Transverse colon (tissue), 4 donors: ENCODE measurements at regions not wholly inside any gene's neighbourhood (a gene's known extent, or its start where the extent isn't known, plus 50 kb on each side); places are given as distances from the start of the nearest gene placed in this dataset.

Experiments used
- DNase-seq: peaks from one replicate; pipeline ENCODE4 v3.0.0-alpha.2; 2019
- H3K27ac ChIP-seq, 4 donors: fragments of 200-600 bp; sonication (generic); 2 replicates each; pipeline ENCODE4 v1.5.1; 2016 to 2018; ENCODE audit warnings: inconsistent platforms in 4 of 4
- H3K27me3 ChIP-seq: fragments of 200-600 bp; sonication (generic); 2 replicates; pipeline ENCODE4 v1.5.1; 2017; ENCODE audit warnings: inconsistent platforms
- H3K36me3 ChIP-seq, 4 donors: fragments of 200-600 bp; sonication (generic); 2 replicates each; pipeline ENCODE4 v1.5.1; 2017 to 2019; ENCODE audit warnings: inconsistent platforms in 4 of 4
- H3K4me1 ChIP-seq, 4 donors: fragments of 200-600 bp; sonication (generic); 2 replicates each; pipeline ENCODE4 v1.5.1; 2017 to 2020; ENCODE audit warnings: inconsistent platforms in 4 of 4
- H3K4me3 ChIP-seq, 4 donors: fragments of 200-600 bp; sonication (generic); 1 replicate in 1 of 4; 2 replicates in 3 of 4; pipeline versions ENCODE4 v1.5.1 to v1.6.1; 2017 to 2019; ENCODE audit warnings: inconsistent platforms in 4 of 4
- H3K9me3 ChIP-seq, 2 donors: fragments of 200-600 bp; sonication (generic); 2 replicates each; pipeline ENCODE4 v1.5.1; 2017 to 2019; ENCODE audit warnings: inconsistent platforms in 2 of 2
- EP300 ChIP-seq: sonication (generic); formaldehyde crosslinking; IDR thresholded peaks from one replicate; pipeline ENCODE4 v1.6.1; 2017; ENCODE audit warnings: antibody characterized with exemption, low read depth
- POLR2A ChIP-seq: fragments of 450-650 bp; IDR thresholded peaks from one replicate; pipeline ENCODE4 v1.6.1; 2016; ENCODE audit warnings: antibody characterized with exemption, mild to moderate bottlenecking, moderate library complexity
- POLR2AphosphoS5 ChIP-seq, 3 donors: sonication (generic); formaldehyde crosslinking; IDR thresholded peaks; one replicate each; pipeline ENCODE4 v1.6.1; 2016; ENCODE audit warnings: antibody characterized with exemption in 3 of 3
- WGBS, 2 donors: methylation state at CpG; one replicate each; pipeline ENCODE4 v1.1.5; 2018; ENCODE audit warnings: low coverage in 1 of 2; 5-methylcytosine and 5-hydroxymethylcytosine counted together
- in situ Hi-C, 4 donors: fragments of 200-750 bp; cut with MboI; loops; one replicate each; pipeline versions ENCODE4 v1.15.0 to v1.15.1; 2017; ENCODE audit warnings: low sequenced_read_pairs in 3 of 4, low pct_ligation_motif_present in 1 of 4, low pct_unique_long_range_greater_than_20kb in 1 of 4
- intact Hi-C: fragments of 100-400 bp; cut with DNase I; formaldehyde crosslinking; loops from one replicate; pipeline ENCODE4 v1.15.1; 2023; ENCODE audit warnings: low total_unique reads
- TF ChIP-seq, protein P1 (sequence below), 5 experiments: fragments of 200-600 bp in 3 of 5; fragments of 450-650 bp in 2 of 5; sonication (generic) in 3 of 5; IDR thresholded peaks; 1 replicate in 2 of 5; 2 replicates in 3 of 5; pipeline ENCODE4 v1.5.1; 2016 to 2017; ENCODE audit warnings: antibody characterized with exemption in 5 of 5, inconsistent platforms in 3 of 5, mild to moderate bottlenecking in 2 of 5, moderate library complexity in 1 of 5

DNA sequence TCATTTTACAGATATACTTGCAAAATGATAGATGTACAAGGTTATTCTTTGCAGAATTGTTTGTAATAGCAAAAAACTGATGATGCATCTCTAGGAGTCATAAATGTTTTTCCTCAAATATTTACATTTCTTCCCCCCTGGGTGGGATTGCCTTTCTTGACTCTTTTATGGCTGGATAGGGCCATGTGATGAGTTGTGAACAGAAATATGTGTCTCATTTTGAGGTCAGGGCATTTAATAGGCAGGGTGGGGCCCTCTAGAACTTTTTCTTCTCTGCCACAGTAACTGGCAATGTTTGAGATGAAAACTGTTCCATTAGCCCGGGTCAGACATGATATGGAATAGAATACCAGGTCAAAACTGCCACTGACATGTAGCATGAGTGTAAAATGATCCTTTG, 159.5 kb upstream of the SYNCRIP start:
- in situ Hi-C loops (no loop called here), intact Hi-C loops (no loop called here)
- Histone ChIP-seq H3K9me3 (no peaks in the 10 kb centered on the region), H3K36me3 (no peaks in the 10 kb centered on the region), H3K27ac (no peak overlapping the region), H3K4me1 (no peaks in the 10 kb centered on the region), H3K27me3 (no peaks in the 10 kb centered on the region), H3K4me3 (no peak overlapping the region)
- DNase-seq: no peak
- WGBS, 2 donors: 18% methylated on average over 1 of the region's 1 CpG; no CpG with 5 or more reads in 1 of the 2 donors
- TF ChIP-seq EP300: no peak
- TF ChIP-seq POLR2AphosphoS5 (IDR thresholded peaks at IDR 0.05): no peak
- TF ChIP-seq POLR2A: no peak
- TF ChIP-seq, protein P1, sequence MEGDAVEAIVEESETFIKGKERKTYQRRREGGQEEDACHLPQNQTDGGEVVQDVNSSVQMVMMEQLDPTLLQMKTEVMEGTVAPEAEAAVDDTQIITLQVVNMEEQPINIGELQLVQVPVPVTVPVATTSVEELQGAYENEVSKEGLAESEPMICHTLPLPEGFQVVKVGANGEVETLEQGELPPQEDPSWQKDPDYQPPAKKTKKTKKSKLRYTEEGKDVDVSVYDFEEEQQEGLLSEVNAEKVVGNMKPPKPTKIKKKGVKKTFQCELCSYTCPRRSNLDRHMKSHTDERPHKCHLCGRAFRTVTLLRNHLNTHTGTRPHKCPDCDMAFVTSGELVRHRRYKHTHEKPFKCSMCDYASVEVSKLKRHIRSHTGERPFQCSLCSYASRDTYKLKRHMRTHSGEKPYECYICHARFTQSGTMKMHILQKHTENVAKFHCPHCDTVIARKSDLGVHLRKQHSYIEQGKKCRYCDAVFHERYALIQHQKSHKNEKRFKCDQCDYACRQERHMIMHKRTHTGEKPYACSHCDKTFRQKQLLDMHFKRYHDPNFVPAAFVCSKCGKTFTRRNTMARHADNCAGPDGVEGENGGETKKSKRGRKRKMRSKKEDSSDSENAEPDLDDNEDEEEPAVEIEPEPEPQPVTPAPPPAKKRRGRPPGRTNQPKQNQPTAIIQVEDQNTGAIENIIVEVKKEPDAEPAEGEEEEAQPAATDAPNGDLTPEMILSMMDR (IDR thresholded peaks at IDR 0.05): no peak

DNA sequence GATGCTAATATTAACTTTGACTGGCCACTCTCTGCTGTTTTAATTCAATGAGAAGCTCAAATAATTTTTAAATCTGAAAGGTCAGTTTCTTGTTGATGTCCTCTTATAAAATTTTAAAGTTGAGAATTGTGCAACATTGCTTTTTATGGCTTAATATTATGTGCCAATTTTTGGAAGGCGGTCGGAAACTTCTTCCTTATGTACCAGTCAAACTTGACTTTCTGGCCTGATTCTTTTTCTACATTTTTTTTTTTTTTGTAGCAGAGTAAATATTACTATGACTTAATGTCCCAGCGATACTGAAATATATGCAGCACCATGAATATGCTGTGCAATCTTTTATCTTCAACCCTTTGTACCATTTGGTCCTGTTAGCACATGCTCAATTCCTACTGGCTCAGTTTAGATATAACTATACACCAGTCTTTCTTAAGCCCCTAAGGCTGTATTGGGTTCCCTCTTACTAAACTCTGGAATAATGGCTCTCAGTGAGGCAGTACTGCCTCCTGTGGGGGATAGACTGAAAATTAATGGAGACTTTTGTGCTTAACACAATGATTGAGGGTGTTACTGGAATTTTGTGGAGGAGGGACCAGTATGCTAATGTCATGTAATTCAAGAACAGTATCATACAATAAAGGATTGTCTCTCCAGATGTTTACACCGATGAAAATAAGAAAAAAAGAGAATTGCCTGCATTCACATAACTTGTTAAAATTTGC, 156.4 kb upstream of the SYNCRIP start:
- TF ChIP-seq, protein P1 (IDR thresholded peaks at IDR 0.05): no peak
- TF ChIP-seq EP300 (no peak), POLR2AphosphoS5 (IDR thresholded peaks at IDR 0.05) (no peak), POLR2A (no peak)
- in situ Hi-C loops: no loop called here

DNA sequence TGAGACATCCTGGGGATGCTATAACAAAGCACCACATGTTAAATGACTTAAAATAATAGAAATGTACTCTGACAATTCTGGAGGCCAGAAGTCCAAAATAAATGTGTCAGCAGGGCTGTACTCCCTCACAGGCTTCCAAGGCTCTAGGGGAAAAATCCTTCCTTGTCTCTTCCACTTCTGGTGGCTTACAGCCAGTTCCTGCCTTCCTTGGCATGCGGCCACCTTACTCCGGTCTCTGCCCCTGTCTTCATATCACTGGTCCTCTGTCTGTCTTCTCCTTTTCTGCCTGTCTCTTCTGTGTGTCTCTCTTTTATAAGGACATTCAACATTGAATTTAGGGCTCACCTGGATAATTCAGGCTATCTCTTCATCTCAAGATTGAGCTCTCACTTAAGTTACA, 155.3 kb upstream of the SYNCRIP start:
- 50 to 60% methylated on average over 2 of the region's 2 CpGs for WGBS, 2 donors
- intact Hi-C loops: no loop called here
- DNase-seq: peak; percentile 12
- Histone ChIP-seq H3K27me3 (no peaks in the 10 kb centered on the region), H3K4me1 (no peaks in the 10 kb centered on the region), H3K9me3 (no peaks in the 10 kb centered on the region), H3K4me3 (no peak overlapping the region), H3K27ac (no peak overlapping the region), H3K36me3 (no peaks in the 10 kb centered on the region)
- in situ Hi-C loops: no loop called here
- TF ChIP-seq POLR2AphosphoS5 (IDR thresholded peaks at IDR 0.05) (no peak), POLR2A (no peak)
- TF ChIP-seq, protein P1 (IDR thresholded peaks at IDR 0.05): no peak

More for the DNA sequence above, 156.4 kb upstream of the SYNCRIP start:
- Histone ChIP-seq H3K27ac (no peak overlapping the region), H3K9me3 (no peaks in the 10 kb centered on the region), H3K27me3 (no peaks in the 10 kb centered on the region), H3K36me3 (no peaks in the 10 kb centered on the region), H3K4me1 (no peaks in the 10 kb centered on the region), H3K4me3 (no peak overlapping the region)
- intact Hi-C loops: no loop called here
- no peak for DNase-seq
- WGBS, 2 donors: 56 to 72% methylated on average over 4 of the region's 4 CpGs

DNA sequence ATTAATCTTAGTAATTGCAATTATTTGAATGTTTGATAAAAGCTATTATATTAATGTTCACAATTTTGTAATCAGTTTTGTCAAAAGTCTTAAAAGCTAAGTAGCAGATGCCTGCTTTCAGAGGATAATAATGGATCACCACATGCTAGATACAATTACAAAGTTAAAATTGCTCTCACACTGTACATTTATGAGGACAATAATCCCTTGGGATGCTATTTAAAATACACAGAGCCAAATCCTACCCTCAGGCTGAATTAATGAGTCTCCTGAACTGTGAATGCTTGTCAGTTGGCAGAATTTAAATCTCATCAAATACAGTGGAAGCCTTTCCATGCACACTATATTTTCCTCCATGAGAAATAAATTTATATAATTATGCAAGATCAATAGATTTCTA, 153.3 kb upstream of the SYNCRIP start:
- in situ Hi-C loops: no loop called here
- no peak for TF ChIP-seq POLR2AphosphoS5 (IDR thresholded peaks at IDR 0.05)
- TF ChIP-seq POLR2A: no peak
- TF ChIP-seq EP300: no peak
- TF ChIP-seq, protein P1 (IDR thresholded peaks at IDR 0.05): no peak
- no peaks in the 10 kb centered on the region for H3K4me1 ChIP-seq
- H3K27ac ChIP-seq: no peak overlapping the region
- no peak overlapping the region for H3K4me3 ChIP-seq
- no peaks in the 10 kb centered on the region for H3K36me3 ChIP-seq
- no peaks in the 10 kb centered on the region for H3K27me3 ChIP-seq
- no peaks in the 10 kb centered on the region for H3K9me3 ChIP-seq
- no peak for DNase-seq
- intact Hi-C loops: no loop called here
